HG03135 (cell line): ENCODE measurements at regions not wholly inside any gene's neighbourhood (a gene's known extent, or its start where the extent isn't known, plus 50 kb on each side); places are given as distances from the start of the nearest gene placed in this dataset.

ENCODE experiments used
- ATAC-seq: cut with Tn5 transposase; IDR thresholded peaks from one replicate; pipeline ENCODE4 v1.9.1; 2021; ENCODE audit warnings: mild to moderate bottlenecking, moderate library complexity; ENCODE audit not compliant: unreplicated experiment

- no peak for ATAC-seq
Measured at GRCh38 chr1:186557147-186557777, 96.3 kb upstream of the PDC start.

- ATAC-seq = no peak
Measured at GRCh38 chr1:186550832-186551231, 89.9 kb upstream of the PDC start.

- no peak for ATAC-seq
Measured at GRCh38 chr1:186541003-186541402, 80.1 kb upstream of the PDC start.

GRCh38 chr1:186540521-186540920 is 79.6 kb upstream of the PDC start:
- ATAC-seq = no peak

GRCh38 chr1:186536273-186536890 is 75.5 kb upstream of the PDC start:
- no peak for ATAC-seq

- ATAC-seq = no peak
Measured at GRCh38 chr1:186535388-186536133, 74.6 kb upstream of the PDC start.

GRCh38 chr1:186534401-186534800 is 73.5 kb upstream of the PDC start:
- no peak for ATAC-seq

GRCh38 chr1:186532466-186532865 is 71.6 kb upstream of the PDC start:
- ATAC-seq = no peak

GRCh38 chr1:186531561-186532165 is 70.7 kb upstream of the PDC start:
- ATAC-seq = no peak

GRCh38 chr1:186530109-186530508 is 69.2 kb upstream of the PDC start:
- no peak for ATAC-seq

- ATAC-seq = no peak
Measured at GRCh38 chr1:186519982-186520381, 59.1 kb upstream of the PDC start.

GRCh38 chr1:186518822-186519381 is 58.0 kb upstream of the PDC start:
- ATAC-seq = peak; percentile 68

GRCh38 chr1:186518395-186518794 is 57.5 kb upstream of the PDC start:
- peak; percentile 15 for ATAC-seq

- no peak for ATAC-seq
Measured at GRCh38 chr1:186514367-186514766, 53.5 kb upstream of the PDC start.

GRCh38 chr1:186513526-186513925 is 52.6 kb upstream of the PDC start:
- no peak for ATAC-seq

GRCh38 chr1:186512698-186513457 is 52.0 kb upstream of the PDC start:
- no peak for ATAC-seq

GRCh38 chr1:186511761-186512637 is 51.1 kb upstream of the PDC start:
- peak; percentile 59 for ATAC-seq
